ENCODE measurements at regions not wholly inside any gene's neighbourhood (a gene's known extent, or its start where the extent isn't known, plus 50 kb on each side); places are given as distances from the start of the nearest gene placed in this dataset.
"Not testable (repeated sequence)": the region's sequence is repeated elsewhere in the genome, so short reads cannot be mapped to it uniquely, and the experiment has no call there.

- no peaks in the 10 kb centered on the region for H3K36me3 ChIP-seq (ENCODE audit: control insufficient read depth, insufficient read depth, low read length)
- no peak for DNase-seq
- no peaks in the 10 kb centered on the region for H3K4me1 ChIP-seq (ENCODE audit: control insufficient read depth, insufficient read depth, low read length, poor library complexity, severe bottlenecking)
- no peak overlapping the region for H3K4me3 ChIP-seq (ENCODE audit: insufficient read depth, low read depth, low read length, poor library complexity, severe bottlenecking)
- H3K9me3 ChIP-seq (ENCODE audit: control insufficient read depth, low read length) = no peaks in the 10 kb centered on the region
- no peaks in the 10 kb centered on the region for H3K27me3 ChIP-seq (replicated peaks; ENCODE audit: control insufficient read depth, insufficient read depth, low read length, poor library complexity, severe bottlenecking)
- no peak overlapping the region for H3K27ac ChIP-seq (ENCODE audit: insufficient read depth, low read length, poor library complexity, severe bottlenecking)
Observed at GRCh38 chr5:116771466-116772151, 197.0 kb upstream of the SEMA6A start.

DNA sequence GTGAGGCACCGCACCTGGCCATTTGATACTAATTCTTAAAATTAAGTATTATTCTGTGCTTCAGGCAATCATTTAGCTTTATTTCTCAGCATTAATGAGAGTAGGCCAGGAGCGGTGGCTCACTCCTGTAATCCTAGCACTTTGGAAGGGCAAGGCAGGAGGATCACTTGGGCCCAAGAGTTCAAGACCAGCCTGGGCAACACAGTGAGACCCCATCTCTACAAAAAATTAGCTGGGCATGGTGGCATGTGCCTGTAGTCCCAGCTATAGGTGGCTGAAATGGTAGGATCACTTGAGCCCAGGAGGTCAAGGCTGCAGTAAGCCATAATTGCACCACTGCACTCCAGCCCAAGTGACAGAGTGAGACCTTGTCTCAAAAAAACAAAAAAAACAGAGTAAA is 195.3 kb upstream of the SEMA6A start:
- H3K36me3 ChIP-seq (ENCODE audit: control insufficient read depth, insufficient read depth, low read length); H3K9me3 ChIP-seq (ENCODE audit: control insufficient read depth, low read length); H3K4me1 ChIP-seq (ENCODE audit: control insufficient read depth, insufficient read depth, low read length, poor library complexity, severe bottlenecking); H3K27me3 ChIP-seq (replicated peaks; ENCODE audit: control insufficient read depth, insufficient read depth, low read length, poor library complexity, severe bottlenecking); H3K4me3 ChIP-seq (ENCODE audit: insufficient read depth, low read depth, low read length, poor library complexity, severe bottlenecking); DNase-seq; H3K27ac ChIP-seq (ENCODE audit: insufficient read depth, low read length, poor library complexity, severe bottlenecking): not testable (repeated sequence)

DNA sequence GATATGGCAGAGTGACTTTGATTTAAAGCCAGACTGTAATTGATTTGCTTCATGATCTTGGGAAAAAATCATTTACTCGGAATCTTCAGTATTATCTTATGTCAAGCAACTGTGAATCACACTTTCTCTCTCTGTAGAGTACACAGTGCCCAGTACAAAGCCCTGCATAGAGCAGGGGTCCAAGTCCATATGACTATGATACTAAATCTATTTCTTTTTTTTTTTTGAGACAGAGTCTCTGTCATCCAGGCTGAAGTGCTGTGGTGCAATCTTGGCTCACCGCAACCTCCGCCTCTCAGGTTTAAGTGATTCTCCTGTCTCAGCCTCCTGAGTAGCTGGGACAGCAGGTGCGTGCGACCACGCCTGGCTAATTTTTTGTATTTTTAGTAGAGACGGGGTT is 194.8 kb upstream of the SEMA6A start:
- Histone ChIP-seq H3K4me3 (ENCODE audit: insufficient read depth, low read depth, low read length, poor library complexity, severe bottlenecking) (no peak overlapping the region), H3K9me3 (ENCODE audit: control insufficient read depth, low read length) (no peaks in the 10 kb centered on the region), H3K27me3 (replicated peaks; ENCODE audit: control insufficient read depth, insufficient read depth, low read length, poor library complexity, severe bottlenecking) (no peaks in the 10 kb centered on the region), H3K27ac (ENCODE audit: insufficient read depth, low read length, poor library complexity, severe bottlenecking) (no peak overlapping the region), H3K36me3 (ENCODE audit: control insufficient read depth, insufficient read depth, low read length) (no peaks in the 10 kb centered on the region), H3K4me1 (ENCODE audit: control insufficient read depth, insufficient read depth, low read length, poor library complexity, severe bottlenecking) (no peaks in the 10 kb centered on the region)
- DNase-seq = no peak

DNA sequence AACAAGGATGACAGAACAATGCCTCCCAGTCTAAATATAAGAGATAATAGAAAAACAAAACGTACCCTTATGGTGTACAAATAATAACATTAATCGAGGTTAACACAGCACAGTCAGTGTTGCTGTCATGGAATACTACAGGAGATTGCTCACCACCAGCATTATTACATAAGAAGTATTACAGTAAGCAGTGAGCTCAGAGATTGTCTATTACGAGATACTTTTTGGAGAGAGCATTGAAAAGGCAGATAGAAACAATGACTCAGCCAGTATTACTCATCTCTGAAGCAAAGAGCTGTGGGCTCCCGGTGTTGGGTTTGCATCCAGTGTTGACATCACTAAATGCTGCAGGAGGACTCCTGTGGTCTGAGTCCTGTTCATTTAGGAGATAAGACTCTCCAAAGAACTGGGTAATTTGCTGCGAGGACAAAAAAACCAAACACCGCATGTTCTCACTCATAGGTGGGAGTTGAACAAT is 191.9 kb upstream of the SEMA6A start:
- H3K9me3 ChIP-seq (ENCODE audit: control insufficient read depth, low read length) = no peaks in the 10 kb centered on the region
- H3K4me3 ChIP-seq (ENCODE audit: insufficient read depth, low read depth, low read length, poor library complexity, severe bottlenecking) = no peak overlapping the region
- H3K27me3 ChIP-seq (replicated peaks; ENCODE audit: control insufficient read depth, insufficient read depth, low read length, poor library complexity, severe bottlenecking) = no peaks in the 10 kb centered on the region
- H3K36me3 ChIP-seq (ENCODE audit: control insufficient read depth, insufficient read depth, low read length) = no peaks in the 10 kb centered on the region
- H3K27ac ChIP-seq (ENCODE audit: insufficient read depth, low read length, poor library complexity, severe bottlenecking) = no peak overlapping the region
- H3K4me1 ChIP-seq (ENCODE audit: control insufficient read depth, insufficient read depth, low read length, poor library complexity, severe bottlenecking) = no peaks in the 10 kb centered on the region
- no peak for DNase-seq

DNA sequence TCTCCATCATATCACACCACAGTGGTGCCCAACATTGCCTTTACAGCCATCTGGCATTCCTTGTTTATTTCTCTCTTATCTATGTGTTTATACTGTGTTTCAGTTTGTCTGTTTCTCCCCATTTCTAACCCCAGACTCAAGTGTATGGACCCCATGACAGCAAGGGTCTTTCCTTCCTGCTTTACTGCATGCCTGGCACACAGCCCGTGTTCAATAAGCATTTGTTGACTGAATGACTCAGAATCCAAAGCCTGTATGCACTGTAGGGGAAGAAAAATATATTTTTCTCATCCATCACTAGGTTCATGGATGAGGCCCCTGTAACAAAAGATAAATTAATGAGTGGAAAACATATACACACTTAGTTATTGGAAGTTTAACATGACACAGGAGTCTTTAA is 190.8 kb upstream of the SEMA6A start:
- H3K36me3 ChIP-seq (ENCODE audit: control insufficient read depth, insufficient read depth, low read length) = no peaks in the 10 kb centered on the region
- H3K4me1 ChIP-seq (ENCODE audit: control insufficient read depth, insufficient read depth, low read length, poor library complexity, severe bottlenecking) = no peaks in the 10 kb centered on the region
- no peaks in the 10 kb centered on the region for H3K9me3 ChIP-seq (ENCODE audit: control insufficient read depth, low read length)
- H3K4me3 ChIP-seq (ENCODE audit: insufficient read depth, low read depth, low read length, poor library complexity, severe bottlenecking) = no peak overlapping the region
- DNase-seq = no peak
- H3K27ac ChIP-seq (ENCODE audit: insufficient read depth, low read length, poor library complexity, severe bottlenecking) = no peak overlapping the region
- H3K27me3 ChIP-seq (replicated peaks; ENCODE audit: control insufficient read depth, insufficient read depth, low read length, poor library complexity, severe bottlenecking) = no peaks in the 10 kb centered on the region

GRCh38 chr5:116764941-116765340 is 190.3 kb upstream of the SEMA6A start:
- DNase-seq = no peak
- Histone ChIP-seq H3K27ac (ENCODE audit: insufficient read depth, low read length, poor library complexity, severe bottlenecking) (no peak overlapping the region), H3K9me3 (ENCODE audit: control insufficient read depth, low read length) (no peaks in the 10 kb centered on the region), H3K4me1 (ENCODE audit: control insufficient read depth, insufficient read depth, low read length, poor library complexity, severe bottlenecking) (no peaks in the 10 kb centered on the region), H3K4me3 (ENCODE audit: insufficient read depth, low read depth, low read length, poor library complexity, severe bottlenecking) (no peak overlapping the region), H3K36me3 (ENCODE audit: control insufficient read depth, insufficient read depth, low read length) (no peaks in the 10 kb centered on the region), H3K27me3 (replicated peaks; ENCODE audit: control insufficient read depth, insufficient read depth, low read length, poor library complexity, severe bottlenecking) (no peaks in the 10 kb centered on the region)

GRCh38 chr5:116763987-116764866 is 189.6 kb upstream of the SEMA6A start:
- DNase-seq = no peak
- H3K4me1 ChIP-seq (ENCODE audit: control insufficient read depth, insufficient read depth, low read length, poor library complexity, severe bottlenecking) = no peaks in the 10 kb centered on the region
- H3K36me3 ChIP-seq (ENCODE audit: control insufficient read depth, insufficient read depth, low read length) = no peaks in the 10 kb centered on the region
- H3K9me3 ChIP-seq (ENCODE audit: control insufficient read depth, low read length) = no peaks in the 10 kb centered on the region
- H3K27ac ChIP-seq (ENCODE audit: insufficient read depth, low read length, poor library complexity, severe bottlenecking) = no peak overlapping the region
- H3K27me3 ChIP-seq (replicated peaks; ENCODE audit: control insufficient read depth, insufficient read depth, low read length, poor library complexity, severe bottlenecking) = no peaks in the 10 kb centered on the region
- no peak overlapping the region for H3K4me3 ChIP-seq (ENCODE audit: insufficient read depth, low read depth, low read length, poor library complexity, severe bottlenecking)

GRCh38 chr5:116759860-116760640 is 185.4 kb upstream of the SEMA6A start:
- H3K27ac ChIP-seq (ENCODE audit: insufficient read depth, low read length, poor library complexity, severe bottlenecking) = no peak overlapping the region
- no peaks in the 10 kb centered on the region for H3K9me3 ChIP-seq (ENCODE audit: control insufficient read depth, low read length)
- no peaks in the 10 kb centered on the region for H3K27me3 ChIP-seq (replicated peaks; ENCODE audit: control insufficient read depth, insufficient read depth, low read length, poor library complexity, severe bottlenecking)
- no peak for DNase-seq
- H3K4me3 ChIP-seq (ENCODE audit: insufficient read depth, low read depth, low read length, poor library complexity, severe bottlenecking) = no peak overlapping the region
- H3K4me1 ChIP-seq (ENCODE audit: control insufficient read depth, insufficient read depth, low read length, poor library complexity, severe bottlenecking) = no peaks in the 10 kb centered on the region
- no peaks in the 10 kb centered on the region for H3K36me3 ChIP-seq (ENCODE audit: control insufficient read depth, insufficient read depth, low read length)

GRCh38 chr5:116757326-116757725 is 182.7 kb upstream of the SEMA6A start:
- no peaks in the 10 kb centered on the region for H3K9me3 ChIP-seq (ENCODE audit: control insufficient read depth, low read length)
- H3K27ac ChIP-seq (ENCODE audit: insufficient read depth, low read length, poor library complexity, severe bottlenecking) = no peak overlapping the region
- no peaks in the 10 kb centered on the region for H3K4me1 ChIP-seq (ENCODE audit: control insufficient read depth, insufficient read depth, low read length, poor library complexity, severe bottlenecking)
- no peaks in the 10 kb centered on the region for H3K36me3 ChIP-seq (ENCODE audit: control insufficient read depth, insufficient read depth, low read length)
- no peak for DNase-seq
- no peaks in the 10 kb centered on the region for H3K27me3 ChIP-seq (replicated peaks; ENCODE audit: control insufficient read depth, insufficient read depth, low read length, poor library complexity, severe bottlenecking)
- H3K4me3 ChIP-seq (ENCODE audit: insufficient read depth, low read depth, low read length, poor library complexity, severe bottlenecking) = no peak overlapping the region

All from effector memory CD4-positive, alpha-beta T cell (primary cell).